Activated T-helper 1 cell treated with anti-CD3 and anti-CD28 coated beads, Interleukin-12 subunit alpha, Interleukin-12 subunit beta, Interleukin-2, Interleukin-4 antibody, amounts not matched to agents 30 ng/mL and 10 ng/mL and 1 ng/mL, durations not matched to agents 14 hours and 24 hours and 36 hours (primary cell): ENCODE measurements at regions not wholly inside any gene's neighbourhood (a gene's known extent, or its start where the extent isn't known, plus 50 kb on each side); places are given as distances from the start of the nearest gene placed in this dataset.

Source experiments
- DNase-seq: peaks from one replicate; pipeline ENCODE4 v3.0.0; 2021; ENCODE audit warnings: low spot score
- H3K27ac Mint-ChIP-seq: one replicate; pipeline ENCODE4 v1.8.0; 2021; ENCODE audit warnings: mild to moderate bottlenecking, mixed read lengths
- H3K27me3 Mint-ChIP-seq: one replicate; pipeline ENCODE4 v1.8.0; 2022; ENCODE audit warnings: mild to moderate bottlenecking, moderate library complexity, mixed read lengths; ENCODE audit not compliant: insufficient read depth
- H3K36me3 Mint-ChIP-seq: one replicate; pipeline ENCODE4 v1.8.0; 2021; ENCODE audit warnings: low read depth, mixed read lengths
- H3K4me1 Mint-ChIP-seq: one replicate; pipeline ENCODE4 v1.8.0; 2021; ENCODE audit warnings: low read depth, mixed read lengths
- H3K4me3 Mint-ChIP-seq: one replicate; pipeline ENCODE4 v1.8.0; 2021; ENCODE audit warnings: mild to moderate bottlenecking, moderate library complexity, mixed read lengths
- H3K9me3 Mint-ChIP-seq: one replicate; pipeline ENCODE4 v1.8.0; 2021; ENCODE audit warnings: mixed read lengths
- intact Hi-C: fragments of 100-400 bp; cut with micrococcal nuclease; formaldehyde crosslinking; loops from one replicate; pipeline ENCODE4 v1.15.1; 2024

GRCh38 chr5:166486348-166486747 is 1805.1 kb upstream of the WWC1 start:
- Mint-ChIP-seq H3K36me3 (no peaks in the 10 kb centered on the region), H3K27ac (no peak overlapping the region), H3K9me3 (peaks cover 11% of the 10 kb centered on the region), H3K4me1 (no peaks in the 10 kb centered on the region), H3K4me3 (no peak overlapping the region), H3K27me3 (no peaks in the 10 kb centered on the region)
- intact Hi-C loops: no loop called here
- DNase-seq: no peak

DNA sequence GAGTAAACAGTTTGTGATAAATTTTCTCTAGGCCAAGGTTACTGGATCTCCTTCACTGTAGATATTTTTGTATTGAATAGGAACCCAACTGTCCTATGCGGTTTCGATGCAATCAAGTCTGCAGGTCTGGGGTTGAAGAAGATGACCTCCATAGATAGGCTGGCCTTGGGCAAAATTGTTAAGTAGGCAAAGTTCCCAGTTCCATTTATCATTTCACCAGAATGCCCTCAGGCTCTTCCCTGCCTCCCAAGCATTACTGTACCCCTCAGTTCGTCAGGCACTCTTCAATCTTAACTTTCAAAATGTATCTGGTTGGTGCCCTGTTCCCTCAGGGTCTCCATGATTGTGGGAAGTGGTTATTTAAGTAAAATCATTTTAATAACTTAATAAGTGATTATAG is 1802.9 kb upstream of the WWC1 start:
- no peaks in the 10 kb centered on the region for H3K27me3 Mint-ChIP-seq
- intact Hi-C loops: no loop called here
- no peaks in the 10 kb centered on the region for H3K36me3 Mint-ChIP-seq

GRCh38 chr5:166493040-166493439 is 1798.4 kb upstream of the WWC1 start:
- Mint-ChIP-seq H3K4me3 (no peak overlapping the region), H3K27ac (no peak overlapping the region), H3K36me3 (no peaks in the 10 kb centered on the region), H3K4me1 (no peaks in the 10 kb centered on the region), H3K27me3 (no peaks in the 10 kb centered on the region), H3K9me3 (peaks cover 10% of the 10 kb centered on the region)
- DNase-seq: no peak
- intact Hi-C loops: no loop called here

More for the DNA sequence above, 1802.9 kb upstream of the WWC1 start:
- no peak overlapping the region for H3K27ac Mint-ChIP-seq
- H3K4me1 Mint-ChIP-seq: no peaks in the 10 kb centered on the region
- H3K9me3 Mint-ChIP-seq: peaks cover 11% of the 10 kb centered on the region
- H3K4me3 Mint-ChIP-seq: no peak overlapping the region
- no peak for DNase-seq

DNA sequence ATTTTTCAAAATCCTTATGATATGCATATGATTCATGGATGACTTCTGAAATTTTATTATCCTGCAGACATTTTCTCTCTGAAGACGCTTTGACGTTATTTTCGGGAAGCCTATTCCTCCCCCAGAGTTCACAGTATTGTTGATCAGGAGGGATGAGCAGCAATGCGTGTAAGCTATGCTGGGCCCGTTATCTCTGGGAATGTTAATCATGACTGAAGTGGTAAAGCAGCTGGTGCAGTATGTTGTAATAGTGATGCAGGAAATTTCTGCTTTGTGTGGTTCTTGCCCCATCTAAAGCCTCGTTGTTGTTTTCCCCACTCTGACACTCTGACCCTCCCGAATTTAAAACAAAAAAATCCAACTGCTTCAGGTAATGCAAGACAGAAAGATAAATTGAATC is 1797.8 kb upstream of the WWC1 start:
- Mint-ChIP-seq H3K27me3 (no peaks in the 10 kb centered on the region), H3K27ac (no peak overlapping the region), H3K9me3 (peaks cover 10% of the 10 kb centered on the region), H3K36me3 (no peaks in the 10 kb centered on the region), H3K4me1 (no peaks in the 10 kb centered on the region), H3K4me3 (no peak overlapping the region)
- intact Hi-C loops: no loop called here
- DNase-seq: no peak

- H3K36me3 Mint-ChIP-seq: no peaks in the 10 kb centered on the region
- no peak for DNase-seq
- no peaks in the 10 kb centered on the region for H3K27me3 Mint-ChIP-seq
- no peaks in the 10 kb centered on the region for H3K4me1 Mint-ChIP-seq
- peaks cover 4% of the 10 kb centered on the region for H3K9me3 Mint-ChIP-seq
- H3K27ac Mint-ChIP-seq: no peak overlapping the region
- intact Hi-C loops: no loop called here
- no peak overlapping the region for H3K4me3 Mint-ChIP-seq
Measured at GRCh38 chr5:166497496-166498104, 1793.8 kb upstream of the WWC1 start.

DNA sequence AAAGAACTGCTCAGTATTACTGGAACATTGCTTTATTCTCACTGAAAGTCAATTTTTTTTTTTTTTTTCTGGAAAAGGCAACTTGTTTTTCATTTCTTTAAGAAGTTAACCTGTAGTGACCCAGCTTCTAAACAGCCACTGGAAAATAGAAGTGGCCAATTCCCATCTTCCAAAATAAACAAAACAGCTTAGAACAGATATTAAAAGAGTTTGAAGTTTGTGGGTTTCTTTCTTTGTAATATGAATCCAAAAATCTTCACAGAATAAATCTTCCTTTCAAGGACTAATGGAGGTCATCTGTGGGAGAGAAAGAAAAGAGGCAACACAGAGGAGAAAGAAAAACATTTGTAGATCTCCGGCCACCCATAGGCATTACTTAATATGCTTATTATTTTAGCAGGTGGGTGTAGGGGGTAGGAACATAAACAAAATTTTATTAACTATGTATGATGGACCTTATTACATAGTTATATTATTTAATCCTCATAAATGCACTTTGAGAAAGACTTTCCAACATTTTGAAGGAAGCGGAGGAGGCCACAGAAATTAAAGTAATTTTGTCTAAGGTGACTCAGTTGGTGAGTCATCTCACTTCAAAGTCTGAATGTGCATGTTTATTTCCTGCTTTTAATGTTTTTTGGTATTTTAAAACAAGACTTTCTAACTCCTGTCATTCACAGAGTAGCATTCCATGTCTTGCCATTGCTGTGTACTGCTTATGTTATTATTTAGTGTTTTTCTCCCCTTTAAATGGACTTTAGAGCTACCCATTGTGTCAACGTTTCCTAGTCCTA is 1791.8 kb upstream of the WWC1 start:
- no peak for DNase-seq
- H3K36me3 Mint-ChIP-seq: no peaks in the 10 kb centered on the region
- no peak overlapping the region for H3K4me3 Mint-ChIP-seq
- no peaks in the 10 kb centered on the region for H3K9me3 Mint-ChIP-seq
- intact Hi-C loops: no loop called here
- H3K27ac Mint-ChIP-seq: no peak overlapping the region
- H3K4me1 Mint-ChIP-seq: no peaks in the 10 kb centered on the region
- no peaks in the 10 kb centered on the region for H3K27me3 Mint-ChIP-seq

GRCh38 chr5:166503506-166503905 is 1787.9 kb upstream of the WWC1 start:
- H3K9me3 Mint-ChIP-seq: peaks cover 5% of the 10 kb centered on the region
- no peaks in the 10 kb centered on the region for H3K36me3 Mint-ChIP-seq
- no peaks in the 10 kb centered on the region for H3K4me1 Mint-ChIP-seq
- intact Hi-C loops: no loop called here
- no peak overlapping the region for H3K4me3 Mint-ChIP-seq
- H3K27ac Mint-ChIP-seq: no peak overlapping the region
- no peaks in the 10 kb centered on the region for H3K27me3 Mint-ChIP-seq
- DNase-seq: no peak

GRCh38 chr5:166505067-166505466 is 1786.4 kb upstream of the WWC1 start:
- H3K4me1 Mint-ChIP-seq: no peaks in the 10 kb centered on the region
- H3K9me3 Mint-ChIP-seq: peaks cover 5% of the 10 kb centered on the region
- DNase-seq: no peak
- no peaks in the 10 kb centered on the region for H3K27me3 Mint-ChIP-seq
- intact Hi-C loops: no loop called here
- H3K36me3 Mint-ChIP-seq: no peaks in the 10 kb centered on the region
- no peak overlapping the region for H3K27ac Mint-ChIP-seq
- H3K4me3 Mint-ChIP-seq: no peak overlapping the region

GRCh38 chr5:166505544-166505943 is 1785.9 kb upstream of the WWC1 start:
- DNase-seq: no peak
- Mint-ChIP-seq H3K27me3 (no peaks in the 10 kb centered on the region), H3K27ac (no peak overlapping the region), H3K4me3 (no peak overlapping the region), H3K36me3 (no peaks in the 10 kb centered on the region), H3K9me3 (peaks cover 5% of the 10 kb centered on the region), H3K4me1 (no peaks in the 10 kb centered on the region)
- intact Hi-C loops: no loop called here

- Mint-ChIP-seq H3K27me3 (no peaks in the 10 kb centered on the region), H3K9me3 (peaks cover 5% of the 10 kb centered on the region), H3K4me3 (no peak overlapping the region), H3K27ac (no peak overlapping the region), H3K36me3 (no peaks in the 10 kb centered on the region), H3K4me1 (no peaks in the 10 kb centered on the region)
- DNase-seq: no peak
- intact Hi-C loops: no loop called here
Measured at GRCh38 chr5:166507810-166508425, 1783.5 kb upstream of the WWC1 start.

DNA sequence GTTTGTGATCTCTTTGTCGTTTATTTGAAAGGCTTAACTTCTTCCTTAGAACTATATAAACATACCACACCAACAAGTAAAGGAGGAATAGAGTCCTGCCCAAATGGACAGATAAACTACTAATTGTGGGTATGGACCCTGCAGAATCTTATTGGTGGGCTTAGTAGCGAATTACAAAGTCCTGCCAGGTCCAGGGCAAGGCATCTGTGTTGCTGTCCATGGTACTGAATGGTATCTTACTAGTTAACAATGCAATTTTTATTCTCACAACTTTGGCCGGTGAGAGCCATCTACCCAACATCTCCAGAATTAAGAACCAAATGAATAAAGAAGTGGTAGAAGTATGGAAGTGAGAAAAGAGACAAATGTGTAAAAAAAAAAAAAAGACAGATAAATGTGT is 1782.4 kb upstream of the WWC1 start:
- Mint-ChIP-seq H3K4me1 (no peaks in the 10 kb centered on the region), H3K36me3 (no peaks in the 10 kb centered on the region), H3K27ac (no peak overlapping the region), H3K4me3 (no peak overlapping the region), H3K9me3 (peaks cover 11% of the 10 kb centered on the region), H3K27me3 (no peaks in the 10 kb centered on the region)
- intact Hi-C loops: no loop called here
- no peak for DNase-seq

GRCh38 chr5:166517976-166518375 is 1773.5 kb upstream of the WWC1 start:
- no peak for DNase-seq
- Mint-ChIP-seq H3K36me3 (no peaks in the 10 kb centered on the region), H3K4me3 (no peak overlapping the region), H3K4me1 (no peaks in the 10 kb centered on the region), H3K27ac (no peak overlapping the region), H3K9me3 (peaks cover 22% of the 10 kb centered on the region), H3K27me3 (no peaks in the 10 kb centered on the region)
- intact Hi-C loops: no loop called here

- Mint-ChIP-seq H3K4me3 (no peak overlapping the region), H3K36me3 (no peaks in the 10 kb centered on the region), H3K27ac (no peak overlapping the region), H3K27me3 (no peaks in the 10 kb centered on the region), H3K9me3 (peaks cover 13% of the 10 kb centered on the region), H3K4me1 (no peaks in the 10 kb centered on the region)
- intact Hi-C loops: no loop called here
- DNase-seq: no peak
Measured at GRCh38 chr5:166523206-166523605, 1768.2 kb upstream of the WWC1 start.
